BJ (cell line): ENCODE measurements at regions not wholly inside any gene's neighbourhood (a gene's known extent, or its start where the extent isn't known, plus 50 kb on each side); places are given as distances from the start of the nearest gene placed in this dataset.

Source experiments
- CTCF ChIA-PET: fragments of 350-600 bp; formaldehyde crosslinking; extraction: SDS; loops from one replicate; lab custom pipeline; 2021; ENCODE audit warnings: antibody characterized with exemption, inconsistent platforms; lab: Yijun Ruan, JAX
- POLR2A ChIA-PET: fragments of 300-600 bp; sonication (Branson Sonifier 250); formaldehyde crosslinking; extraction: SDS; loops from one replicate; lab custom pipeline; 2021; ENCODE audit warnings: antibody characterized with exemption; lab: Charles Lee
- DNase-seq: peaks from one replicate; pipeline ENCODE4 v3.0.0-alpha.2; 2011; ENCODE audit warnings: low read depth
- H3K27me3 ChIP-seq: 2 replicates; pipeline ENCODE4 v1.6.0; 2011; ENCODE audit warnings: low read length; ENCODE audit not compliant: control insufficient read depth, insufficient read depth
- H3K36me3 ChIP-seq: 2 replicates; pipeline ENCODE4 v1.5.1; 2011; ENCODE audit warnings: low read length; ENCODE audit not compliant: control insufficient read depth, insufficient read depth
- H3K4me3 ChIP-seq: 2 replicates; pipeline ENCODE4 v1.5.1; 2011; ENCODE audit warnings: low read depth, mild to moderate bottlenecking, control low read depth, low read length
- CTCF ChIP-seq: IDR thresholded peaks from 2 replicates; pipeline ENCODE4 v1.5.1; 2011; ENCODE audit warnings: low read depth, mild to moderate bottlenecking, control low read depth, inconsistent platforms, low read length, moderate library complexity; ENCODE audit not compliant: insufficient read depth

- TF ChIP-seq CTCF: no peak
- POLR2A ChIA-PET: no interaction called here
- H3K36me3 ChIP-seq: no peaks in the 10 kb centered on the region
- CTCF ChIA-PET: interaction anchor here (1.1 kb wide), 1 partner anchor 8 kb away, joined by 3 read pairs; no protein-coding TSS in a partner anchor
- DNase-seq: no peak
- H3K27me3 ChIP-seq: no peaks in the 10 kb centered on the region
- H3K4me3 ChIP-seq: no peak overlapping the region
Observed at GRCh38 chr9:107980984-107981383, 491.4 kb upstream of the KLF4 start.

- CTCF ChIA-PET: interaction anchor here (1.2 kb wide), 1 partner anchor 22 kb away, joined by 3 read pairs; no protein-coding TSS in a partner anchor
Observed at GRCh38 chr9:107976767-107977166, 487.2 kb upstream of the KLF4 start.

GRCh38 chr9:107975426-107976010 lies 485.9 kb upstream of the KLF4 start:
- H3K36me3 ChIP-seq: no peaks in the 10 kb centered on the region
- DNase-seq: no peak
- CTCF ChIA-PET: interaction anchor here (0.7 to 1.2 kb wide), 2 partner anchors 9 to 23 kb away, joined by 3 to 4 read pairs; no protein-coding TSS in a partner anchor
- no peak overlapping the region for H3K4me3 ChIP-seq
- H3K27me3 ChIP-seq: no peaks in the 10 kb centered on the region
- no peak for TF ChIP-seq CTCF
- POLR2A ChIA-PET: no interaction called here

More at GRCh38 chr9:107976767-107977166, 487.2 kb upstream of the KLF4 start:
- DNase-seq: no peak
- no peak for TF ChIP-seq CTCF
- H3K27me3 ChIP-seq: no peaks in the 10 kb centered on the region
- POLR2A ChIA-PET: no interaction called here
- H3K4me3 ChIP-seq: no peak overlapping the region
- no peaks in the 10 kb centered on the region for H3K36me3 ChIP-seq

DNA sequence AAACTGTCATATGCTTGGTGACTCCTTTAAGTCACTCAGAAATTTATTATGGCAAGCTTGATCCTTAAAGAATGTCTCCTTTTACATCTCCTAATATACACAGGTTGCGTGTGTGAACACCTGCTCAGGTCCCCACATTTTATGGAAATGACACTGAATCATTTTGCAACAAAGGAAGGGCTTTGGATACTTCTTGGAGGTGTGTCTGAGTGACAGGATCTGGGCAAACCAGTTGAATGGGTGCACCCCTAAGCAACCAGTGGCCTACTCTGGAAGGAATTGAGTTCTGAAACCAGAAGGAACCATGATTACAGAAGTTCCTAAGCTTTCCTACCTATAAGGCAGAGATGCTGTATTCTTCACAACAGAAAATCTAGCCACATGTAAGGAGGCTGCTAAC lies 483.9 kb upstream of the KLF4 start:
- no peak for DNase-seq
- no peak for TF ChIP-seq CTCF
- H3K4me3 ChIP-seq: no peak overlapping the region
- peaks cover 1% of the 10 kb centered on the region; the same call in 1 of the 2 replicates for H3K27me3 ChIP-seq
- CTCF ChIA-PET: interaction anchor here (1.3 kb wide), 1 partner anchor 8 kb away, joined by 3 read pairs; no protein-coding TSS in a partner anchor
- POLR2A ChIA-PET: no interaction called here
- H3K36me3 ChIP-seq: no peaks in the 10 kb centered on the region

GRCh38 chr9:107972346-107972745 lies 482.8 kb upstream of the KLF4 start:
- H3K27me3 ChIP-seq: peaks cover 5% of the 10 kb centered on the region
- no peaks in the 10 kb centered on the region for H3K36me3 ChIP-seq
- ChIA-PET CTCF (interaction anchor here (1.3 to 1.4 kb wide), 2 partner anchors 9 kb away, joined by 3 read pairs; no protein-coding TSS in a partner anchor), POLR2A (no interaction called here)
- no peak for DNase-seq
- TF ChIP-seq CTCF: no peak
- no peak overlapping the region for H3K4me3 ChIP-seq
